Parathyroid adenoma (tissue), 2 donors: ENCODE measurements at regions not wholly inside any gene's neighbourhood (a gene's known extent, or its start where the extent isn't known, plus 50 kb on each side); places are given as distances from the start of the nearest gene placed in this dataset.

Experiments
- H2AFZ ChIP-seq: fragments of 300-600 bp; sonication (generic); one replicate; pipeline ENCODE4 v1.7.0; 2017; ENCODE audit warnings: antibody characterized with exemption, mild to moderate bottlenecking
- H3K27ac ChIP-seq: fragments of 300-600 bp; sonication (generic); one replicate; pipeline ENCODE4 v1.7.0; 2017
- H3K27me3 ChIP-seq: fragments of 300-600 bp; sonication (generic); one replicate; pipeline ENCODE4 v1.7.0; 2017; ENCODE audit warnings: low read length; ENCODE audit not compliant: control insufficient read depth, insufficient read depth
- H3K36me3 ChIP-seq: fragments of 300-600 bp; sonication (generic); one replicate; pipeline ENCODE4 v1.7.0; 2017; ENCODE audit warnings: low read length; ENCODE audit not compliant: control insufficient read depth, insufficient read depth
- H3K4me1 ChIP-seq: fragments of 300-600 bp; sonication (generic); one replicate; pipeline ENCODE4 v1.7.0; 2017; ENCODE audit warnings: control low read depth
- H3K4me2 ChIP-seq: fragments of 300-600 bp; sonication (generic); one replicate; pipeline ENCODE4 v1.7.0; 2017; ENCODE audit warnings: low read length
- H3K4me3 ChIP-seq: fragments of 300-600 bp; sonication (generic); one replicate; pipeline ENCODE4 v1.7.0; 2017; ENCODE audit warnings: low read depth, low read length
- H3K79me2 ChIP-seq: fragments of 300-600 bp; sonication (generic); one replicate; pipeline ENCODE4 v1.7.0; 2017; ENCODE audit warnings: control low read depth
- H3K9ac ChIP-seq: fragments of 300-600 bp; sonication (generic); one replicate; pipeline ENCODE4 v1.7.0; 2017; ENCODE audit warnings: mild to moderate bottlenecking
- H3K9me3 ChIP-seq: fragments of 300-600 bp; sonication (generic); one replicate; pipeline ENCODE4 v1.7.0; 2017; ENCODE audit warnings: low read length; ENCODE audit not compliant: control insufficient read depth
- TF ChIP-seq, protein P1 (sequence below): fragments of 300-600 bp; sonication (generic); IDR thresholded peaks from one replicate; pipeline ENCODE4 v1.7.0; 2017; ENCODE audit warnings: antibody characterized with exemption, mild to moderate bottlenecking
- donor health status: primary hyperparathyroidism.

DNA sequence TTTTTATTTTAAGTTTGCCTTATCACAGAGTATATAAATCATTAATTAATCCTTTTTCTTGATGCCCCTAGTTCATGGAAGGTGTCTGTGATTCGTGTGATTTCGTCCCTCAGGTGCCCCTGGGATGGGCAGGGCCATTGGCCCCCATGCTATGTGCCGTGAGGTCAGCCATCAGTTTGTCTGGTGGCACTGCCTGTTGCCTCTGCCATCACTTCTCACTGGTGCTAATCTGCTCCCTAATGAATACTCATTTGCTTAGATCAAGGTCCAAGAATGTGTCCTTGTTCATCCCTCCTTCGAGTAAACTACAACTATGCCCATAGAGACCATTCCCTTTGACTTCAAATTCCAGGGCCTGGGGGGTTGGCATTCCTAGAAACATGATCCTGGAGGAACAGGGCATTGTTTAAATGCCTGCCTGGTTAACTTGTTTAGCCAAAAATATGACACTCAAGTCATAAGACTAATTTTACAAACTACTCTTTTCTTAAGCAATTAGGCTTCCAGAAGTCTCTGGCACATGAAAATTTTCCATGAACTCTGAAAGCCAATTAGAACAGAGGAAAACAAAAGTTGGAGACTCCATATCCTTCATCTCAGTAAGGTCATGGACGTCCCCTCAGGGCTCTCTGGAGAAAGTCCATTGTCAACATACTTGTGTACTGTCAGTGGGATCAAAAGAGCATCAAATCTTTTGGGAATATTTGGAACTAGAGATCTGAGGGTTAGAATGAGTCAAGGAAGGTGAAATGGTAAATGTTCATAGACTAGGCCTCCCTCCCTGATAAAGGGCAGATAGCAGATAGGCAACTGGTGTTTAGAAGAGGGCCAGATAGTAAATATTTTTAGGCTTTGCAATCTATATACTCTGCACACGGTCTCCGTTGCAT, 90.9 kb upstream of the PLXNC1 start:
- H3K36me3 ChIP-seq, result no peaks in the 10 kb centered on the region
- no peaks in the 10 kb centered on the region for H3K79me2 ChIP-seq
- no peak overlapping the region for H3K4me2 ChIP-seq
- no peaks in the 10 kb centered on the region for H3K4me1 ChIP-seq
- no peak overlapping the region for H3K4me3 ChIP-seq
- H3K9me3 ChIP-seq, result no peaks in the 10 kb centered on the region
- TF ChIP-seq, protein P1, sequence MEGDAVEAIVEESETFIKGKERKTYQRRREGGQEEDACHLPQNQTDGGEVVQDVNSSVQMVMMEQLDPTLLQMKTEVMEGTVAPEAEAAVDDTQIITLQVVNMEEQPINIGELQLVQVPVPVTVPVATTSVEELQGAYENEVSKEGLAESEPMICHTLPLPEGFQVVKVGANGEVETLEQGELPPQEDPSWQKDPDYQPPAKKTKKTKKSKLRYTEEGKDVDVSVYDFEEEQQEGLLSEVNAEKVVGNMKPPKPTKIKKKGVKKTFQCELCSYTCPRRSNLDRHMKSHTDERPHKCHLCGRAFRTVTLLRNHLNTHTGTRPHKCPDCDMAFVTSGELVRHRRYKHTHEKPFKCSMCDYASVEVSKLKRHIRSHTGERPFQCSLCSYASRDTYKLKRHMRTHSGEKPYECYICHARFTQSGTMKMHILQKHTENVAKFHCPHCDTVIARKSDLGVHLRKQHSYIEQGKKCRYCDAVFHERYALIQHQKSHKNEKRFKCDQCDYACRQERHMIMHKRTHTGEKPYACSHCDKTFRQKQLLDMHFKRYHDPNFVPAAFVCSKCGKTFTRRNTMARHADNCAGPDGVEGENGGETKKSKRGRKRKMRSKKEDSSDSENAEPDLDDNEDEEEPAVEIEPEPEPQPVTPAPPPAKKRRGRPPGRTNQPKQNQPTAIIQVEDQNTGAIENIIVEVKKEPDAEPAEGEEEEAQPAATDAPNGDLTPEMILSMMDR, result no peak
- no peak overlapping the region for H3K27ac ChIP-seq
- H3K9ac ChIP-seq, result no peak overlapping the region
- H2AFZ ChIP-seq, result no peak overlapping the region
- no peaks in the 10 kb centered on the region for H3K27me3 ChIP-seq

DNA sequence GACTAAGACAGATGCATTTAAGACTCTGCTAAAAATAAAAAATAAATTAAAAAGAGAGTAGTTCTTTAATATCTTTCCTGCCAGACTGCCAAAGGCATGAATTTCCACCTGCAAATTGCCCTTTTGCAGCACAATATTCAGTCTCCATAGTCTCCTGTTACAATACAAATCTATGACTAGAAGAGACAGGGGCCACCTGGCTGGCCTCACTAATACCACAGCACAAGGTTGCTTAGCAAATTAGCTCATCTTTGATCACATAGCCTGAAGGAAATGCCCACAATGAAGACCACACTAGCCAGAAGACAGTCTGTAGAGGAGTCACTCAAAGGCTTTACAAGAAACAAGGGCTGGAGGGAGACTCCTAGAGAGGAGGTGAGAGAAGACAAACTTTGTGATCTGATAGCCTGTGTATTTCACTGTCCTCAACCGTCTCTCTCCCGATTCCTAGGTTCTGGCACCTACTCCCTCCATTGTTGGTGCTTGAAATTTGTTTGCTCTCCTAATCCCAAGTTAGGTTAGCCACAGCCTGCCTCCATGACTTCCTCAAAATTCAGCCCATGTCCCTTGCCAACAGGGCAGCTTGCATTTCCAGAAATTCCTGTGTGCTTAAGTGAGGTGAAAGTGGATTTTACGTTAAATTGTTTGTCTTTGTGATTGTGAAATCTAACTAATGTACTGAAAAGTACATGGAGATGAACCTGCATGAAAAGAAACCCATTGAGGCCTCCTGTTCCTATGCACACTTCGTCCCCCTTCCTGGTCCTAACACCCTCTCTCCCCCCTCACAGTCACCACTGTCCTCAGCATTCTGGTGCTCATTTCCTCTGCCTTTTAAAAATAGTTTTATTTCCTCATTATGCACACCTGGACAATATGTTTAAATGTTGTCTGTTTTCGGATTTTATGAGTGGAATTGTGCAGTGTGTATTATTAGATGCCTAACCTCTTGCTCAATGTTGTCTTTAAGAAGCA, 88.7 kb upstream of the PLXNC1 start:
- no peaks in the 10 kb centered on the region for H3K4me1 ChIP-seq
- no peaks in the 10 kb centered on the region for H3K36me3 ChIP-seq
- H2AFZ ChIP-seq, result no peak overlapping the region
- no peak overlapping the region for H3K4me2 ChIP-seq
- H3K9me3 ChIP-seq, result no peaks in the 10 kb centered on the region
- TF ChIP-seq, protein P1, result no peak
- H3K27ac ChIP-seq, result no peak overlapping the region
- H3K9ac ChIP-seq, result no peak overlapping the region
- H3K4me3 ChIP-seq, result no peak overlapping the region
- no peaks in the 10 kb centered on the region for H3K79me2 ChIP-seq
- H3K27me3 ChIP-seq, result no peaks in the 10 kb centered on the region

GRCh38 chr12:94062194-94062593, 86.2 kb upstream of the PLXNC1 start:
- Histone ChIP-seq H3K79me2 (no peaks in the 10 kb centered on the region), H2AFZ (no peak overlapping the region), H3K36me3 (no peaks in the 10 kb centered on the region), H3K27ac (no peak overlapping the region), H3K9ac (no peak overlapping the region), H3K4me1 (no peaks in the 10 kb centered on the region), H3K4me2 (no peak overlapping the region), H3K4me3 (no peak overlapping the region), H3K9me3 (no peaks in the 10 kb centered on the region), H3K27me3 (no peaks in the 10 kb centered on the region)
- TF ChIP-seq, protein P1, result no peak

DNA sequence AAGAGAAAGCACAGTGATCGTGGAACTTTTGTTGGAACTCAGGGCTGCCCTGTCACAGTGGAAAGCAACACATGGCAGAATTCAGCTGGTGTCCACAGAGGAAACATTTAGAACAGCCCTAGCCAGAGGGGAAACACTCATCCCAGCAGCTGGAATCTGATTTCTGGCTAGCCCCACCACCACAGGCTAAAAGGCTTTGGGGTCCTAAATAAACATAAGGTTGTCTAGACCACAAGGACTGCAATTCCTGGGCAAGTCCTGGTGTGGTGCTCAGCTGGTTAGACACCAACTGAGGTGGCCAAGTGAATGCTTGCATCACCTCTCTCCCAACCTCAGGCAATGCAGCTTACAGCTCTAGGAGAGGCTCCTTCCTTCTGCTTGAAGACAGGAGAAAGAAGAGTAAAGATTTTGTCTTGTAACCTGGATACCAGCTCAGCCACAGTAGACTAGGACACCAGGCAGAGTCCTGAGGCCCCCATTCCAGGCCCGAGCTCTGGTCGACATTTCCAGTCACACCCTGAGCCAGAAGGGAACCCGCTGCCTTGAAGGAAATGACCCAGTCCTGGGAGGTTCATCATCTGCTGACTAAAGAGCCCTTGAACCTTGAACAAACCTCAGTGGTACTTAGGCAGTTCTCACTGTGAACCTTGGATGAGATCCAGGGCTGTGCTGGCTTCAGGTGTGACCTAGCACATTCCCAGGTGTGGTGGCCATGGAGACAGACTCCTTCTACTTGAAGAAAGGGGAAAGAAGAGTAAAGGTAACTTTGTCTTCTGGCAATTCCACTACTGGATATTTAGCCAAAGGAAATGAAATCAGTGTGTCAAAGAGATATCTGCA, 85.4 kb upstream of the PLXNC1 start:
- no peaks in the 10 kb centered on the region for H3K36me3 ChIP-seq
- no peak overlapping the region for H3K4me3 ChIP-seq
- no peaks in the 10 kb centered on the region for H3K79me2 ChIP-seq
- no peak overlapping the region for H3K9ac ChIP-seq
- H3K4me2 ChIP-seq, result no peak overlapping the region
- no peak overlapping the region for H3K27ac ChIP-seq
- no peaks in the 10 kb centered on the region for H3K9me3 ChIP-seq
- H2AFZ ChIP-seq, result no peak overlapping the region
- H3K4me1 ChIP-seq, result no peaks in the 10 kb centered on the region
- no peaks in the 10 kb centered on the region for H3K27me3 ChIP-seq
- TF ChIP-seq, protein P1, result no peak
